Lower leg skin (tissue), 4 donors: ENCODE measurements at regions not wholly inside any gene's neighbourhood (a gene's known extent, or its start where the extent isn't known, plus 50 kb on each side); places are given as distances from the start of the nearest gene placed in this dataset.
"Not testable (repeated sequence)": the region's sequence is repeated elsewhere in the genome, so short reads cannot be mapped to it uniquely, and the experiment has no call there.

ENCODE experiments used
- DNase-seq, 2 donors: peaks; one replicate each; pipeline ENCODE4 v3.0.0-alpha.2; 2019; ENCODE audit warnings: low spot score in 2 of 2
- H3K4me3 ChIP-seq: fragments of 200-600 bp; sonication (generic); 2 replicates; pipeline ENCODE4 v1.5.1; 2017; ENCODE audit warnings: mild to moderate bottlenecking, low read depth; ENCODE audit not compliant: poor library complexity, severe bottlenecking
- POLR2A ChIP-seq, 2 donors: fragments of 450-650 bp; IDR thresholded peaks; one replicate each; pipeline ENCODE4 v1.6.1; 2016 to 2017; ENCODE audit warnings: antibody characterized with exemption in 2 of 2, mild to moderate bottlenecking in 1 of 2, moderate library complexity in 1 of 2
- WGBS, 2 donors: methylation state at CpG; one replicate each; pipeline ENCODE4 v1.1.5; 2018; 5-methylcytosine and 5-hydroxymethylcytosine counted together
- intact Hi-C: fragments of 100-400 bp; cut with DNase I; formaldehyde crosslinking; loops from one replicate; pipeline ENCODE4 v1.15.0; 2023; ENCODE audit warnings: low total_unique reads
- TF ChIP-seq, protein P1 (sequence below), 3 donors: fragments of 450-650 bp; IDR thresholded peaks; one replicate each; pipeline ENCODE4 v1.5.1; 2016; ENCODE audit warnings: antibody characterized with exemption in 3 of 3, mild to moderate bottlenecking in 3 of 3, moderate library complexity in 2 of 3

DNA sequence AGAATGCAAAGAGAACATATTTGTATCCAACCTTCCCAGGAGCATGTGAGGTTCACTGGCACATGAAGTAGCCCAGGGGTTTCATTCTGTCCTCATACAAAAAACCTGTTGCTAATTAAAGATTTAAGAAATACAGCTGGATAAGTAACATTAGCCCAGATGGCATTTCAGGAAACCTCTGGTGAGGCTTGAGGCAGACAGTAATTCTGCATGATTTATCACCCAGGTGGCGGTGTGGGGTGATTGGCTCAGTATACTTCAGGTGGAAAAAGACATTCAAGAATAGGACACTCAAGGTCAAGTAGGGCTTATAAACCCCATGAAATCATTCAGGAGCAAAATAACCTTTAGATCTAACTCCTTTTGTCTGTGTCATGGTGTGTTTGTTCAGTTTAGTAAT, 237.4 kb downstream of the RNF144A start:
- TF ChIP-seq, protein P1, sequence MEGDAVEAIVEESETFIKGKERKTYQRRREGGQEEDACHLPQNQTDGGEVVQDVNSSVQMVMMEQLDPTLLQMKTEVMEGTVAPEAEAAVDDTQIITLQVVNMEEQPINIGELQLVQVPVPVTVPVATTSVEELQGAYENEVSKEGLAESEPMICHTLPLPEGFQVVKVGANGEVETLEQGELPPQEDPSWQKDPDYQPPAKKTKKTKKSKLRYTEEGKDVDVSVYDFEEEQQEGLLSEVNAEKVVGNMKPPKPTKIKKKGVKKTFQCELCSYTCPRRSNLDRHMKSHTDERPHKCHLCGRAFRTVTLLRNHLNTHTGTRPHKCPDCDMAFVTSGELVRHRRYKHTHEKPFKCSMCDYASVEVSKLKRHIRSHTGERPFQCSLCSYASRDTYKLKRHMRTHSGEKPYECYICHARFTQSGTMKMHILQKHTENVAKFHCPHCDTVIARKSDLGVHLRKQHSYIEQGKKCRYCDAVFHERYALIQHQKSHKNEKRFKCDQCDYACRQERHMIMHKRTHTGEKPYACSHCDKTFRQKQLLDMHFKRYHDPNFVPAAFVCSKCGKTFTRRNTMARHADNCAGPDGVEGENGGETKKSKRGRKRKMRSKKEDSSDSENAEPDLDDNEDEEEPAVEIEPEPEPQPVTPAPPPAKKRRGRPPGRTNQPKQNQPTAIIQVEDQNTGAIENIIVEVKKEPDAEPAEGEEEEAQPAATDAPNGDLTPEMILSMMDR (IDR thresholded peaks at IDR 0.05), result no peak
- no peak overlapping the region for H3K4me3 ChIP-seq
- WGBS, 2 donors, result 67 to 90% methylated on average over 1 of the region's 1 CpG
- DNase-seq, result no peak
- intact Hi-C loops, result no loop called here

DNA sequence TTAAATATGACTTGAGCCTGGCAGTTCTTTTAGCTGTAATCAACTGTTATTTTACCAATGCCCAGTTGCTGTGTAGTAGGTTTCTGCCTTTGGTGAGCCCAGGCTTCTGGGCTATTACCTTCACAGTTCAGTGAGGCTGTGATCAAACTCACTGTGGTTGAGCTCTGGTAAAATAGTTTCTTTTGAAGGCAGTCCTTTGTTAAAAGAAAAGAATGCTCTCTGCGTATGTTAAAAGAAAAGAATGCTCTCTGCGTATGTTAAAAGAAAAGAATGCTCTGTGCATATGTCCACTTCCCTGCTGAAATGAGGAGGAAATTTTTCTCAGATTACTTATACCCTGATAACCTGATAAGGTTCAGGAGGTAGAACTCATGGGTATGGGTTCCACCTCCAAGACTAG, 244.3 kb downstream of the RNF144A start:
- TF ChIP-seq, protein P1 (IDR thresholded peaks at IDR 0.05), result no peak
- no peak for TF ChIP-seq POLR2A (IDR thresholded peaks at IDR 0.05)
- DNase-seq, result no peak
- intact Hi-C loops, result no loop called here
- 89 to 94% methylated on average over 2 of the region's 2 CpGs for WGBS, 2 donors
- H3K4me3 ChIP-seq, result no peak overlapping the region

DNA sequence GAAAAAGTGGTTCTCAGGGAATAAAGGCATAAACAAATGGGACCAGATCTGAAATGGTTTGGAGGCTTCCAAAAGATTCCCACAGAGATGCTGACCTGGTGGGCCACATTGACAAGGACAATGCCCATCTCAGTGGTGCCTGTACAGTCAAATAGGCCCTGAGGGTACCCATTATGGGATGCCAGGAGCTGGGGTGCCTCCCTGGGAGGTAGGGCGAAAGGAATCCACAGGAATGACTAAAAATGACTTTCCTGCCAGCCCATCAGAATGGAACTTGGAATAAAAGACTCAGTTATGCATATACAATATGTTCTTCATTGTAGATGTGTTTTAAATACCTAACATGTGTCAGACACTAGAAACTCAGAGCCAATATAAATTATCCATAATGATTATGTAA, 248.5 kb downstream of the RNF144A start:
- DNase-seq, result no peak
- H3K4me3 ChIP-seq, result no peak overlapping the region
- intact Hi-C loops, result no loop called here
- WGBS, 2 donors, result 76 to 83% methylated on average over 1 of the region's 1 CpG
- TF ChIP-seq, protein P1 (IDR thresholded peaks at IDR 0.05), result no peak
- no peak for TF ChIP-seq POLR2A (IDR thresholded peaks at IDR 0.05)

DNA sequence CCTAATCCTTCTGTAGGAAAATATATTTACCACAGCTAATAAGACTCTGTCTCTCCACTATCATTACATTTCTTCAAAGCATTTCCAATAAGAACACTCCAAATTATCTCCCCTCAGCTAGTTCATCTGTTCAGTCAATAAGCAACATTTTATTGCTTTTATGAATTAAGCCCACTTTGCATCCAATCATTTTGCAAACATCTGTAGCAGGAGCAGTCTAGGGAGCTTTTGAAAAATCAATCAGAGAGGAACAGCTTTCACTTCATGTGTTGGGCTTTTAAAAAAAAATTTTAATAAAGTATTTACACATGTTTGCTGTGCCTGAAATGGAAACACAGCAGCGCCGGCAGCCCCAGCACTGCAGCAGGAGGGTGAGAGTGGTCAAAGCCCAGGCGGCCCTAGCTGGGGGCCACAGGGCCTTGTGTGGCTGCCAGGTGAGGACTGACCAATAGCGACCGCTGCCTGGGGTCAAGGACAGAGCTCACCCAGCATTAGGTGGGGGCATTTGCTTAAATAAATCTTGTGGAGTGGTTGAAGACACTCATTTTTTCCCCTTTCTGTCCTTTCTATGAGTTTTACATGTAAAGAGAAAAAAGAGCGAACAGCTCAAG, 250.7 kb downstream of the RNF144A start:
- intact Hi-C loops, result no loop called here
- WGBS, 2 donors, result 73 to 80% methylated on average over 6 of the region's 6 CpGs
- no peak for DNase-seq

DNA sequence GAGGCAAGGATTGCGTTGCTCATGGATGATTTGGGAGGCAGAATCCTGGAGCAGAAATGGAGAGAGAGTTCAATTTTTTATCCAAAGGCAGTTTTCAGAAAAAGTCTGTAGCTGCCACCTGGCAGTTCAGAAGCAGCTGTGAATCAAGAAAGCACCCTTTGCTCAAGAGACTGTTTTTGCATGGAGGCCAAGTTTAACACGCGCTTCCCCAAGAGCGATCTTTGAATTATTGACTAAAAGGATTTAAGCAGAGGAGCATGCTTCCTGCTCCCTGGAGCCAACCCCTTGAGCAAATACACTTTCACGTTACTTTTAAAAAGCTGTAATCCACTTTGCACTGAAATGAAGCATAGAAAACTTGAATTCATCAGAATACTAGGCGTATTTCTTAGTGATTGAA, 252.4 kb downstream of the RNF144A start:
- H3K4me3 ChIP-seq, result no peak overlapping the region
- no peak for TF ChIP-seq POLR2A (IDR thresholded peaks at IDR 0.05)
- TF ChIP-seq, protein P1 (IDR thresholded peaks at IDR 0.05), result no peak
- no peak for DNase-seq
- intact Hi-C loops, result no loop called here
- WGBS, 2 donors, result 72 to 85% methylated on average over 6 of the region's 6 CpGs

More for the DNA sequence above, 250.7 kb downstream of the RNF144A start:
- H3K4me3 ChIP-seq, result no peak overlapping the region
- TF ChIP-seq, protein P1 (IDR thresholded peaks at IDR 0.05), result no peak
- TF ChIP-seq POLR2A (IDR thresholded peaks at IDR 0.05), result no peak

DNA sequence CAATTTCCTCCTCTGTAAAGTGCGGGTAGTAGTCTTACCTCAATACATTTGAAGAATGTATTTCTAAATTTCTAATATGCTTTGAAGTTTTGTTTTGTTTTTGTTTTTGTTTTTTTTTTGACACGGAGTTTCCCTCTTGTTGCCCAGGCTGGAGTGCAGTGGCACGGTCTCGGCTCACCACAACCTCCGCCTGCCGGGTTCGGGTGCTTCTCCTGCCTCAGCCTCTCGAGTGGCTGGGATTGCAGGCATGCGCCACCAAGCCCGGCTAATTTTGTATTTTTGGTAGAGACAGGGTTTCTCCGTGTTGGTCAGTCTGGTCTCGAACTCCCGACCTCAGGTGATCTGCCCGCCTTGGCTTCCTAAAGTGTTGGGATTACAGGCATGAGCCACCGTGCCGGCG, 261.8 kb downstream of the RNF144A start:
- intact Hi-C loops, DNase-seq: not testable (repeated sequence)
- WGBS, 2 donors, result 96% methylated on average over 17 of the region's 17 CpGs

More for the DNA sequence above, 261.8 kb downstream of the RNF144A start:
- not testable (repeated sequence) for H3K4me3 ChIP-seq
